AG08396 (cell line): ENCODE measurements at regions not wholly inside any gene's neighbourhood (a gene's known extent, or its start where the extent isn't known, plus 50 kb on each side); places are given as distances from the start of the nearest gene placed in this dataset.

Experiments
- DNase-seq: peaks from one replicate; pipeline ENCODE4 v3.0.0; 2012; ENCODE audit warnings: low spot score, mixed read lengths

GRCh38 chr18:72360634-72361033 lies 183.5 kb downstream of the CBLN2 start:
- no peak for DNase-seq

DNA sequence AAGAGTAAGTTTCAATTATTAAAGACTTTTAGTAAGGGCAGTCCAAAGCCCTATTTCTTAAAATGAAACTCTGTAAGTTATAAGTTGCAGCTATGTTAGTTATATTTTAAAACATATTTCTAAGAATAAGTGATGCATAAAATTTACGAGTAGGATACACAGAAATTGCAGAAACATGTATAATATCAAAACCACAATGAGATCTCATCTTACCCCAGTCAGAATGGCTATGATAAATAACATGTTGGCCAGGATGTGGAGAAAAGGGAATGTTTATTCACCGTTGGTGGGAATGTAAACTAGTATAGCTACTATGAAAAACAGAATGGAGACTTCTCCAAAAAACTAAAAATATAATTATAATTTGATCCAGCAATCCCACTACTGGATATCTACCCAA lies 201.2 kb downstream of the CBLN2 start:
- no peak for DNase-seq

DNA sequence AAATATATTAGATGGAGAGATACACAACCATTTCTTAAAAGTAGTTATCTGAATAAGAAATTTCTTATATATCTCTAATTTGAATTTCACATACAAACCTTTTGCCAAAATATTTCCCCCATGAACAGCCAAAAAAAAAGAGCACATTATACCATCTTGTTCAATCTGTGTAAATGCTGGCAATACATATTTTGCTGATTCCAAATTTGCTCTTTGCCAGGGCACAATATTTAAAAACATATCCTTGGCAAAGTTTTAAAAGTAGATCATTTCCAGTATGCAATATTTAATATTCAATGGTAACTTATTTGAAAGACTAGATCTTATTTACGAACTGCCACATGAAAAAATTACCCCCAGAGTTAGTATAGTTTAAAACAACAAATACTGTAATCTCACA lies 204.2 kb downstream of the CBLN2 start:
- no peak for DNase-seq

DNA sequence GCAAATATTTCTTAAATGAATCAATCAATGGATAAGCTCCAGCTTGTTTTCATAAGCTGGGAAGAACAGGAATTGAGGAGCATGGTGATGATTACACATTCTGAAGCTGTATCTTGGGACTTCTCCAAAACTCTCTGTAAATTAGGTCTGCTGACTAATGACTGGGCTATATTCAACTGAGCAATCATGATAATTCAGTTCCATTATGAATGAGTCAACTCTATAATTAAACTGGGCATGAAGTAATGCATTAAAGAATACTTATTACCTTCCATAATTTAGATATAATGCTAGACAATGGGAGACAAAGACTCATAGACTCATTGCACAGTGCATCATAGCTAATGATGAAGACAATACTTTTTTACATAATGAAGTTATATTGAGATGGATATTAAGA lies 207.4 kb downstream of the CBLN2 start:
- DNase-seq, result no peak

GRCh38 chr18:72329533-72329932 lies 214.6 kb downstream of the CBLN2 start:
- no peak for DNase-seq

DNA sequence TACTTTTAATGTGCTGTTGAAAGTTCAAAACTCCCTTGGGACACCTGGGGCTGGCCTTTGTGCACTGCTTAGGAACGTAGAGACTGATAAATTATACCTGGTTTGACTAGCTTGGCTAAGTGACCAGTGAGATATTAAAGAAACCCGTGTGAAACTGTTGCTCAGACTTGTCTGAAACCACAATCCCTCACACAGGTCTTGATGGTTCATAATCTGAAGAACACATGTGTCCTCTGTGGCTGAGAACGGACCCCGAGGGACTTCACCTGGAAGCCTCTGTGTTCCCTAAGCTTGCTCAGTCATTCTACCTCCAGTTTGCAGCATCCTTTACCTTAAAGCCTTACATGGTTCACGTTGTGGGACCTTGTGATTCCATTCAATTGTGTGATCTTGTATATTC lies 218.8 kb downstream of the CBLN2 start:
- no peak for DNase-seq

- DNase-seq, result no peak
Observed at GRCh38 chr18:72324677-72325076, 219.5 kb downstream of the CBLN2 start.

- no peak for DNase-seq
Observed at GRCh38 chr18:72316497-72316896, 227.6 kb downstream of the CBLN2 start.

GRCh38 chr18:72283148-72283925 lies 260.8 kb downstream of the CBLN2 start:
- DNase-seq, result no peak

DNA sequence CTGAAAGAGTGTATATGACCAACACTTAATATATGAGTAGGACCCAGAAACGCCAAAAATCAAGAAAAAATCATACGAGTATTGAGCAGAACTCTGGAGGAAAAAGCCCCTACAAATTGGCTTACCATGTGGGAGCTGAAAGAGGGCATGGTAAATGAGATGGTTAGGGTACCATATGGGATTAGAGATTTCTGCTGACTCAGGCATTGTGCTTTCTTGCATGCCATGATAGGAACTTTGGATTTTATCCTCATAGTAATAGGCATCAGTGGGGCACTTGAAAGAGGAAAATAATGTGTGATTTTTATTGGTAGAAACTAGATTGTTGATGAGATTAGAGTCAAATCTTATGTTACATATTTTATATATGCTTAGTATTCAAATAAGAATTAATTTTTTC lies 271.1 kb downstream of the CBLN2 start:
- no peak for DNase-seq

DNA sequence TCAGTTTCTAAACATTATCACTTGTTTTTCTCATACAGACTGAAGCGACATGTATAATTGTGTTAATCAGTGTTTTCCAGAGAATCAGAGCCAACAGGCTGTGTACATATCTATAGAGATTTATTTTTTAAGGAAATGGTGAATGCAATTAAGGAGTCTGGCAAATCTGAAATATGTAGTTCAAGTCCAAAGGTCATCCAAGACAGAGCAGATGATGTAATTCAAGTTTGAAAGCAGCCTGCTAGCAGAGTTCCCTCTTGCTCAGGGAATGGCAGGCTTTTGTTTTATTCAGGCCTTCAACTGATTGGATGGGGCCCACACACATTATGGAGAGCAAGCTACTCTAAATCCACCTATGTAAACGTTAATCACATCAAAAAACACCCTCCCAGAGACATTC lies 282.6 kb downstream of the CBLN2 start:
- DNase-seq, result no peak

GRCh38 chr18:72246076-72246475 lies 298.1 kb downstream of the CBLN2 start:
- no peak for DNase-seq

GRCh38 chr18:72235422-72235821 lies 308.7 kb downstream of the CBLN2 start:
- no peak for DNase-seq

DNA sequence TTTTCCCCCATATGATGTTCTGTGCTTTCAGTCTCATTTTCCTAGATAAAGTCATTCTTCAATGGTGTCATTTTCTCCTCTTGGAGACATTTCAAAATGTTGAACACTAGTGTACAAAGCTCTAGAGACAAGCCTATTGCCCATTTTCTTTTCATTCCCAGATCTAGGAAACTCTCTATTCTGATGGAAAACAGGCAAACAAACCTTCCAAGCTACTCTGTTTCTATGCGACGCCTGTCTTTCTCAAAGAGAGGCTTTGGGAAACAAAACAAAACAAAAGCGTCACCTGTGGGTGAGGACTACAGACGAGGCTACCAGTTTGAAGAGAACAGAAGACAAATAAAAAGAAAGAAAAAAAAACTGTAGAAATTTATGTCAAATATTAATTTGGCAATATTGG lies 311.0 kb downstream of the CBLN2 start:
- no peak for DNase-seq

GRCh38 chr18:72232644-72233043 lies 311.5 kb downstream of the CBLN2 start:
- no peak for DNase-seq

DNA sequence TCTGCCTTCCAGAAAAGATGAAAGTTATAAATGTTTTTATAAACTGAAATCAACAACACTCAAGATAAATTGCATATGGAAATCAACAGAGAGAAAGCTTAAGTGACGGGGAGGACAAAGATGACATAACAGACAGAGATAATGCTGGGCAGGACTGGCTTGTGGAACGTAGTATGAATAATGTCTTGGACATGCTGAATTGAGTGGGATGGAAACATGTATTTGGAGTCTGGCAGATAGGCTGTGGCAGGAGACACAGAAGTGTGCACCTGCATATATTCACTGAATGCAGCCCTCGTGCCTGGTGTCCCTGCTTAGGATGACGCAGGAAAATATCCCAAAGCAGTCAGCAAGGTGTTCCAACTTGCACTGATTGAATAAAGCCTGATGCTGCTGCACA lies 318.2 kb downstream of the CBLN2 start:
- DNase-seq, result no peak

- DNase-seq, result no peak
Observed at GRCh38 chr18:72223733-72224132, 320.4 kb downstream of the CBLN2 start.

DNA sequence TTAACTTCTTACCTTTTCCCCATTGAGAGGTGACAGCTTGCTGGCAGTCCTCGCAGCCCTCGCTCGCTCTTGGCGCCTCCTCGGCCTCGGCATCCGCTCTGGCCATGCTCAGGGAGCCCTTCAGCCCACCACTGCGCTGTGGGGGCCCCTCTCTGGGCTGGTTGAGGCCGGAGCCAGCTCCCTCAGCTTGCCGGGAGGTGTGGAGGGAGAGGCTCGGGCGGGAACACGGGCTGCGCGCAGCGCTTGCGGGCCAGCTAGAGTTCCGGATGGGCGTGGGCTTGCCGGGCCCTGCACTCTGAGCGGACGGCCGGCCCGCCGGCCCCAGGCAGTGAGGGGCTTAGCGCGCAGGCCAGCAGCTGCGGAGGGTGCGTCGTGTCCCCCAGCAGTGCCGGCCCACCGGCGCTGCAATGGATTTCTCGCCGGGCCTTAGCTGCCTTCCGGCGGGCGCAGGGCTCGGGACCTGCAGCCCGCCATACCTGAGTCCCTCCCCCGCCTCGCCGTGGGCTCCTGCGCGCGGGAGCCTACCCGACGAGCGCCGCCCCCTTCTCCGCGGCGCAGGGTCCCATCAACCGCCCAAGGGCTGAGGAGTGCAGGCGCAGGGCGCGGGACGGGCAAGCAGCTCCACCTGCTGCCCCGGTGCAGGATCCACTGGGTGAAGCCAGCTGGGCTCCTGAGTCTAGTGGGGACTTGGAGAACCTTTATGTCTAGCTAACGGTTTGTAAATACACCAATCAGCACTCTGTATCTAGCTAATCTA lies 335.0 kb downstream of the CBLN2 start:
- no peak for DNase-seq

GRCh38 chr18:72207280-72207679 lies 336.9 kb downstream of the CBLN2 start:
- DNase-seq, result no peak

DNA sequence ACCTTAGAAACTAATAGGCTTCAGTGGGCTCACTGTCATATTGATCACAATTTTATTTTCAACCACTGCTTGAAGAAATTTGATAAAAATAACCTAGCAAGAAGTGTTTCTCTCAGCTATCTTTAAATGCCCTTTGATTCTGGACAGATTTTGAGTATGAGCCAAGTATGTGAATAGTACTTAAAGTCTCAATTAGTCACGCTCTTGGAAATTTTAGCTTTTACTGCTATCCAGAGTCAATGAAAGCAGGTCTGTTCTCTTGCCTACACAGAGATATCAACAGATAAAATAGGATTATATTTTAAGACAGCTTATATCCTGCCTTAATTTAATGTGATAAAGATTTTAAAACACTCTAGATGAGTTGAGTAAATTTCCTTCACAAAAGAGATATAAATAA lies 337.3 kb downstream of the CBLN2 start:
- no peak for DNase-seq

DNA sequence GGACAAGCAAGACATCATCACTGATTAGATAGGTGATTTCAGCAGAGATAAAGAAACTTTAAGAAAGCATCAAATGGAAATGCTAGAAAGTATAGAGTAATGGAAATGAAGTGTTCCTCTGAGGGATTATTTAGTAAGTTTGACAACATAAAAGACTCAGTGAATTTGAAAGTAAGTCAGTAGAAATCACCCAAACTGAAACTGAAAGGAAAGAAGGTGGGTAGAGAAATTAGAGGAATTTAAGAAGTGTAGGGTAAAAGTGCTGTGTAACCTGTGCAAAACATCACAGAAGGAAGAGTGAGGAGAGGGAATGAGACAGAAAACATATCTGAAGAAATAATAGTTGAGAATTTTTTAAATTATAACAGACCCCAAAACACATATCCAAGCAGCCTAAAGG lies 343.1 kb downstream of the CBLN2 start:
- no peak for DNase-seq

- no peak for DNase-seq
Observed at GRCh38 chr18:72197591-72197990, 346.6 kb downstream of the CBLN2 start.

DNA sequence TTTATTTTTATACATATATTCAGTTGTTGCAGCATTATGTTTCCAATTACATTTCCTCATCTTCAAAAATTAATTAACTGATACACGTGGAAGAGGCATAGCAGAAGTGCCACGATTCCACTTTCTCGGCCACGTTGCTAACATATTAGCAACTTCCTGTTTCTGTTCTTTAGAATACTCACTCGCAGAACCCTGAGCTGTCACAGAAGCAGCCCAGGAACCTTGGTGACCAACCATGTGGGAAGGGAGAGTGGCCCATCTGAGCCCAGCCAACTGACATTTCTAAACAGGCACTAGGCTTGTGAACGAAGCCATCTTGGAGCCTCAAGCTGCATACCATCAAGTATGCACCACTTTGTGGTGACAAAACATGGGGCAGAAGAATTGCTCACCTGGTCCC lies 350.1 kb downstream of the CBLN2 start:
- no peak for DNase-seq

DNA sequence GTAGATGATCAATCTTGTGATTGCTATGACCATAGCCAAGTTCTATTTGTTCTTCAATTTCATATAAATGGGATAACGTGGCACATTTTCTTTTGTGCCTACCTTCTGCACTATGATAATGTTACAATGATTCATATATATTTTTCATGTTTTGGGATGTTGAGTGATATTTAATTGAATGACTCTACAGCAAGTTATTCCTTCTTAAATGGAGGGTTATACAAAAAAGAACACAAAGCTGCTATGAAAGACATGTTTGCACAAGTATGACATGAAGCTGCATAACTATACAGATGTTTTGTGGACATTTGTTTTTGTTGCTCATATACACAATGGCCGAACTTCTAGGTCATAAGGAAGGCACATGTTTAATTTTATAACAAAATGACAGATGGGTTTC lies 356.2 kb downstream of the CBLN2 start:
- DNase-seq, result no peak
